Neural cell (in vitro differentiated cells): ENCODE measurements at regions not wholly inside any gene's neighbourhood (a gene's known extent, or its start where the extent isn't known, plus 50 kb on each side); places are given as distances from the start of the nearest gene placed in this dataset.

Experiments
- CTCF ChIP-seq: fragments of 450-650 bp; IDR thresholded peaks from 2 replicates; pipeline ENCODE4 v1.5.1; 2014; ENCODE audit warnings: antibody characterized with exemption, mild to moderate bottlenecking, moderate library complexity; ENCODE audit not compliant: poor library complexity, severe bottlenecking
- EZH2 ChIP-seq: fragments of 200-600, 300-800 bp; shearing (Covaris generic), sonication (generic); IDR thresholded peaks from 2 replicates; pipeline ENCODE4 v1.6.1; 2014; ENCODE audit warnings: antibody characterized with exemption, low read length, borderline replicate concordance, mild to moderate bottlenecking; ENCODE audit not compliant: insufficient read depth, poor library complexity, severe bottlenecking
- MXI1 ChIP-seq: fragments of 450-650 bp; conservative IDR thresholded peaks from 2 replicates; pipeline ENCODE4 v1.6.1; 2014; ENCODE audit warnings: antibody characterized with exemption, mild to moderate bottlenecking; ENCODE audit not compliant: poor library complexity, severe bottlenecking
- POLR2AphosphoS5 ChIP-seq: IDR thresholded peaks from 2 replicates; pipeline ENCODE4 v1.6.1; 2012
- TAF1 ChIP-seq: IDR thresholded peaks from 2 replicates; pipeline ENCODE4 v1.6.1; 2012; ENCODE audit warnings: low read depth

GRCh38 chr5:58268268-58268667 is 191.6 kb downstream of the PLK2 start:
- TF ChIP-seq TAF1 (no peak), CTCF (no peak), EZH2 (no peak), POLR2AphosphoS5 (no peak), MXI1 (no peak)
